Renal cortex interstitium (tissue), 11 donors: ENCODE measurements at regions not wholly inside any gene's neighbourhood (a gene's known extent, or its start where the extent isn't known, plus 50 kb on each side); places are given as distances from the start of the nearest gene placed in this dataset.

Experiments used
- DNase-seq, 11 donors: peaks; one replicate each; pipeline ENCODE4 v3.0.0-alpha.2; 2013; ENCODE audit warnings: low read depth in 9 of 11, low spot score in 4 of 11; ENCODE audit errors: extremely low read depth in 1 of 11

- DNase-seq, result no peak
These were observed 342.8 kb upstream of the MTNR1B start for GRCh38 chr11:92626624-92627023.

GRCh38 chr11:92627615-92628256 lies 341.7 kb upstream of the MTNR1B start:
- no peak for DNase-seq

DNA sequence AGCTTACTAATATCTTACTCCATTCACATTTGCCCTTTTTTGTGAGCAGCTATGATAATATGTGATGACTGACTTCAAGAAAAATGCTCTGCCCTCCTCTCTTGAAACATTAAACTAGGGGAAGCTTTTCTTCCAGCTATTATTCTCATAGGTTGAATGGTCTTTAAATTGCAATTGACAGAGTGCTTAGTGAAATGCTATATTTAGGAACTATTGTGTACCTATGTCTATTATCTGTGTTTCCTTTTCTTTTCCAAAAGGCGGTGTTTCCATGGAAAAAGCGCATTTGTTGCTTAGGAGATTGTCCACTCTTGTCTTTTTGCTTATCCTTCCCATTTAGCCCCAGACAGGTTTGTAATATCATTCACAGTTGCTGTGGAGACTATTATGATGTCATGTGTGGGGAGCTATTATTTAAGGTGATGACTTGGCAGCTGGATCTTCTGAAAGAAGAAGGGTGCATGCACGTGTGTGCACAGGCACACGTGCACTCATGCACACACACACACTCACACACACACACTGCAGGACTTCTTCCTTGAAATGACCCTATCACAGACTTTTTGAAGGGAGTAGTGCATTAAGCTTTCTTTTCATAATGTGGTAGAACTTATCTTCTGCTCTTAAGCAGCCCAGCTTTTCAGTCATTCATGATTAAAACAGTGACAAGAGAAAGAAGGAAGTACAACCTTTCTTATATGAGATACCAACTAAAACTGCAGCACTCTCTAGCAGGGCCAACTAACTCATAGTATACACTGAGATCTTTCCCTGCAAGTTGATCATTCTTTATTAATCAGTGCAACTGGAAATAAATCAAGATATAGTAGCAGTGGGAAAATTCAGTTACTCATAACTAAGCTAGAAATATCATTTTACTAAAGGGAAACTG lies 340.8 kb upstream of the MTNR1B start:
- no peak for DNase-seq

DNA sequence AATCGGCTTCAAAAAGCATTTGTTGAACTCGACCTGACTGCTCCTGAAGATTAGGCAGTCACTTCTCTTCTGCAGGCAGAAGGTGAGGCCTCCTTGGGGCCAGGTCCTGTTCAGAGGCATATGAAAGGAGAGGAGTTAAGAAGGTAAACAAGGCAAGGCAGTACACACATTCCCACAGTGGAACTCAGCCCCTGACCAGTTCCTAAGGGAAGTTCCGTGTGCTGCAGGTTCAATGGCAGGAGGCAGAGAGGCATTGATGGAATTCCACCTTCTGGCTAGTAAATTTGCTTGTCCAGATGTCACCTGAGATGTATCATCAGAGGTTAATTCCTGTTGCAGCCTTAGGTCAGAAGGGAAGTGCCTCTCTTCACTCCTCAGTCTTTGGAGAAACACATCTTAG lies 337.0 kb upstream of the MTNR1B start:
- DNase-seq, result no peak

GRCh38 chr11:92633820-92634219 lies 335.6 kb upstream of the MTNR1B start:
- no peak for DNase-seq

DNA sequence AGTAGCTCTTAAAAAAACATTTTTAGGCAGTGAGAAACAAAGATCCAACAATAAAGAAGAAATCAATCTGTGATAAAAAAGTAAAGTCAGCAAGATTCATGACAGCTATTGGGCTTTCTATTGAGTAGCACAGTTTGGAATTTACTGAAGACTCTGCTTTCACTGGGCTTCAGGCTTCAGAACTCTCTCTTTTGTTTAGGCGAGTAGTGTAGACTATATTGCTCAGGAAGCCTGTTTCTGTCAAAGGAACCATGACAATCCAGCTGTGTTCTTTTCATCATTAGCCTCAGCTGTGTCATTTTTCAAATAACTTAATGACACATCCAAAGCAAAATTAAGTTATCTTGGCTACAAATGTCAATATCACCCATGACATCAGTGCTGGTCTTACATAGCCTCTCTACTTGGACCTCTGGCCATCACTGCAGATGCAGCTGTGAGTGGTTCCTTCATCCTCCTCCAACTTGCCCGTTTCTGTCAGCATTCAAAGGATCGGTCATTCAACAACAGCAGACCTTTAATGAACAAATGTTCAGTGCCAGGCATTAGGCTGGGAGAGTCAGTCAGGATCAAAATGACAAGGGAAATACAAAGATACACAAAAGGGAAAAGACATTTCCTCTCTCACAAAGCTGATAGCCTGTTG lies 332.8 kb upstream of the MTNR1B start:
- no peak for DNase-seq

DNA sequence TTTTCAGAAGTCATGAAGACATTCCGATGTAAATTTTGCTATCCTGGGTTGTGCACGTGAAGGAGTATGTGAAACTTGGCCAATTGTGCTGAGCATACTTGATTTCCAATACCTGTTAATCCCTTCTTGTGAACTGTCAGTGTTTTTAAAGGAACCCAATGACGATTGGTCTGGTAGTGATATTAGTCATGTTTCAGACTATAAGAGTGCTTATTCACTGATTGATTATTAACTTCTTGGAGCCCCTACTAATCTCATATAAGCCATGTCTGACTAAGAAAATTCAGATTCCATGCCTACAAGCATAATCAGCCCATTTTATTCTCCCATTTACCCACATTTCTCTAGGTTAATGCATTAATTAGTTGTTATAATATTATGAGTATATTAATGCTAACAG lies 330.8 kb upstream of the MTNR1B start:
- no peak for DNase-seq

DNA sequence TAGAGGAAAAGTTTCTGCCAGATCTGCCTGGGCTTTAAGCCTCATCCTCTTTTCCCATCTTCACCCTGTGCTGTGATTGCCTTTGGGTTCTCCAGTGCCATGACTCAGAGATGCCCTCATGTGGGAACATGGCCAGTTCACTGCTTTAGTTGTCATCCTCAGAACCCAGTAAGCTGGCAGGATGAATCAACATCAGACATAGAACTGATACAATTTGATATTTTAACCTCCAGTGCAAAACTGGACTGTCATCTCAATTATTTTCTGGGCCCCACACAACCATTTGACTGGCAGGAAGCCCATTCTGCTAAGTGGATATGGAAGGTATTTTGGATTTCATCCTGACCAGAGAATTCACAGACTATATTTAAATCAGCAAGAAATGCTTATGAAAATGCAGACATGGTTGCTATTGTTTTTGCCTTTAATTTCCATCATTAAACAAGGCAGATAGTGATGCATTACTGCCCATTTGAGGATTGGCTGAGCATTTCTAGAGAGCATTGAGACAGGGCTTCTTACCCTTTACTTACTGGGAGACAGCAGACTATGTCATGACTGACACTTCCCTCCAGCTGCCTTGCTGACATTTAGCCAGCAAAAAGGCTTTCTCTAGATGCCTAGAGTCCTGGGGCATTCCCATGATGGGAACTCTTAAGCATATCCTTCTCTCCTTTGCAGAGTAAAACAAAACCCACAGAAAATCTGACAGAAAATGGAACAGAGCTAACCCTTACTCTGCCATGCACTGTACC lies 327.1 kb upstream of the MTNR1B start:
- no peak for DNase-seq

DNA sequence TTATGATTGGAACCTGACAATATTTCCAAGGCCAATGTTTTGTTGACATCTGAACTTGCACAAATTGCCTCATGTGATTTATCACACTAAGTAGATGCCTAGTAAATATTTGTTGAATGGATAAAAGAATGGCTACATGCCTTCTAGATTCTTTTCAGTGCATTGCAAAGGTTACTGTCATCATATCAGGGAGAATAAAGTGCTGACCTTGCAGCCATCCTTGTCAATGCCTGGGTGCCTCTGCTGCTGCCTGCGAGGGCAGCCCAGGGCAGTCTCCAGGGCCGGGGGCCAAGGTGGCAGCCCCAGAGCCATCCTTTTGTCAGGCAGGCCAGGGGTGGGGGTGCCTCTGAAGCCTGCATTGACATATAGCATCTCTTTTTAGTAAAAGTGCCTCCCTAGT lies 325.6 kb upstream of the MTNR1B start:
- DNase-seq, result no peak

- peak in 1 of 11 donors; percentile 19 for DNase-seq
These were observed 324.6 kb upstream of the MTNR1B start for GRCh38 chr11:92644595-92645445.

DNA sequence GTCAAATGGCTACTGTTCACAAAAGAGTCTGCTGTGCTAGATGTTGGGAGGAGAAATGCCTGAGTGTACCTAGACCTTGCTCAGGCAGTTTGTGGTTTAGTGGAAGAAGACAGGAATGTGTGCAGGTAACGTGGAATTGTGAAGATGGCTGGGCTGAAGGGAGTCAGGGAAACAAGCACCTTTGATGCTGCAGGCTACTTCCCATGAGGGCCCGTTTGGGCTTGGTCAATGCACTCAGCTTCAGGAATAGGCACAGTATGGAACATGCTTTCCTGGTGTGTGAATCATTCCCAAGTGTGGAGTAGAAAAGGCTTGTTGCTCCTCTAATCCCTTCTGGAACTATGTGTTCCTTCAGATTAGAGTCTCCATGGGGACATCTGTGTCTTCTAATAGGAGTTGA lies 318.3 kb upstream of the MTNR1B start:
- DNase-seq, result no peak

GRCh38 chr11:92653454-92653853 lies 316.0 kb upstream of the MTNR1B start:
- DNase-seq, result no peak

GRCh38 chr11:92656783-92657182 lies 312.7 kb upstream of the MTNR1B start:
- DNase-seq, result no peak

DNA sequence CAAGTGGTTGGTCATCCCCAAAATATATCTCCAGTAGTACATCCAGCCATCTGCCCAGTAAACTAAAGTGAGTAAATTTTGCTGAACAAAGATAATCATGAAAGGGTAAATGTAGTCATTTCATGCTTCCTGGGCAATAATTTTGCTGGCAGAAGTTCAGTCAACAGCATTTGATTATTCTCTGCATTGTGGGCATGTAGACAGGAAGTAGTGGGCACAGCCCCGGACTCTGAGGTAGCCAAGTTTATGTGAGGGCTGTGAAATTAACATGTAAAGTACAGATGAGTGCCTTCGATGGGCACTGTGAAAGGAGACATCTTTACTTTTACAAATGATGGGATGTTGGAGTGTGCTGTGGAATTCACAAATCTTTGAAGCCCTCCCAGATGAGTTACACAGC lies 312.2 kb upstream of the MTNR1B start:
- DNase-seq, result no peak

DNA sequence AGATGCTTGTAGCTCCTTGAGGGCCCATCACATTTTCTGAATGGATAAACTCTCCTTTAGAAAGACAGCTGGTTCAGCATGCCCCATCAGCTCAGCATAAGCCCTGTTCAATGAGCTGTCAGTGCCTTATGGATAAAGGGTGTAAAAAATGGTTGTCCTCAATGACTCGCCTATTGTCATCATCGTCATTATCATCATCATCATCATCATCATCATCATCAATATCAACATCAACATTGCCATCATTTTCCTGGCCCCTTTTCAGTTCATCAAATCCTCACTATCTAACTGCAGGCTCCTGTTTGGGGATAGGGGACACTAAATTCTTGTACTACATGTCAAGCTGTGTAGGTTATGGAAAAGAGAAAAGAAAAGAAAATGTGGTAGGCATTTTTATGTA lies 310.7 kb upstream of the MTNR1B start:
- DNase-seq, result no peak

- no peak for DNase-seq
These were observed 309.7 kb upstream of the MTNR1B start for GRCh38 chr11:92659793-92660192.

DNA sequence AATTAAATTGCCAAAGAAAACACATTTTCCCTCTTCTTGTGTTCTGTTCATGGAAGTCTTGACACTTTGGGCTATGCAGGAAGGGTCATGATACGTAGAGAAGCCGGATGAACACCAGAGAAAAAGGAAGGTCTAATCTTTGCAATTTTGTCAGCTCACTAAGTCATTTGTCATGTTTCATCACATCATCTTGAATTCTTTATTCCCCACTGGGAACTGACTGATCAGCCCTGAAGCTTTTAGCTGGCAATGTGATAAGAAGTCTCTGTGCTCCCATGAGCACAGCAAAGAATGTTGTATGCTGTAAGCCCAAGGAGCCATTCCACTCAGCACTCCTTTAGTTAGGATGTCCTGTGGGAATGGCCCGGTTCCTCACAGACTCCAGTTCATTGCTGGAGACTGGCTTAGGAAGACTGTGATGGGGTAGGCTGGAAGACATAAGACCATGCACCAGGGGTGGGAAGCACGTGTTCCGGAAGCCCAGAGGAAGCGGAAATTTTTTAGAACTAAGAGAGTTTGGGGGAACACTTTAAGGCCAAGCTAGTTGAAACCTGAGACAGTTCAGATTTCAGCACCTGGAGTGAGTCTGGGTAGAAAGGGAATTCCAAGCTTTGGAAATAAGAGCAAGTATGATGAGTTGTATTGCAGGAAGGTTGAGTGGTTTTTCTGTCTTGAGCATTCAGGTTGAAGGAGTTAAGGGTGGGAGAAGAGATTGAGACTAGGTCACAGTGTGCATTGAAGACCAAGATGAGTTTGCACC lies 306.7 kb upstream of the MTNR1B start:
- no peak for DNase-seq

DNA sequence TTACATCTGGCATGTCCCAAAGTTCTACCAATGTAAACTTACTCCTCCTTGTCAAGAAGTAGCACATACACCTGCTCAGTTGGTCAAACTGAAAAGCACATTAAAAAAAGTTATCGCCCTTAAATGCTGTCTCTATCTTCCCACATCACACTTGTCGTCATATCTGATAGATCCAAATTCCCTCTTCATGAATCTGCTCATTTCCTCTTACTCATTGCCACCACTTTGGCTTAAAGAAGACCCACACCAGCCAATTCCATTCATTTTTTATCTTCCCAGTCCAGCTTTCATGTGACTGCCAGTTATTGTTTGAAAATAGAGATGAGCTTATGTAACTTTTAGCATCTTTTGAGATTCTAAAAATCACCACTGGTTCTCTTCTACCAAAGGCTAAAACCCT lies 305.9 kb upstream of the MTNR1B start:
- no peak for DNase-seq
